AG04450 (cell line): ENCODE measurements at regions not wholly inside any gene's neighbourhood (a gene's known extent, or its start where the extent isn't known, plus 50 kb on each side); places are given as distances from the start of the nearest gene placed in this dataset.

ENCODE experiments used
- CTCF ChIA-PET: fragments of 300-600, 350-600 bp; formaldehyde crosslinking; extraction: SDS; loops from one replicate; lab custom pipeline; 2022; ENCODE audit warnings: antibody characterized with exemption, inconsistent platforms; lab: Charles Lee
- POLR2A ChIA-PET: fragments of 350-600 bp; formaldehyde crosslinking; extraction: SDS; loops from one replicate; lab custom pipeline; 2021; ENCODE audit warnings: antibody characterized with exemption, inconsistent platforms; lab: Yijun Ruan, JAX
- DNase-seq: peaks from one replicate; pipeline ENCODE4 v3.0.0-alpha.2; 2011; ENCODE audit warnings: low read depth, low spot score
- H3K27ac ChIP-seq: one replicate; pipeline ENCODE4 v1.5.1; 2012; ENCODE audit warnings: low read depth, low read length, control low read depth
- H3K27me3 ChIP-seq: one replicate; pipeline ENCODE4 v1.6.0; 2012; ENCODE audit warnings: low read length; ENCODE audit not compliant: control insufficient read depth, insufficient read depth
- H3K4me3 ChIP-seq: 2 replicates; pipeline ENCODE4 v1.5.1; 2011; ENCODE audit warnings: mild to moderate bottlenecking, low read depth, low read length, control low read depth
- H3K9me3 ChIP-seq: 2 replicates; pipeline ENCODE4 v1.5.1; 2012; ENCODE audit warnings: low read length; ENCODE audit not compliant: control insufficient read depth, insufficient read depth
- CTCF ChIP-seq: IDR thresholded peaks from 2 replicates; pipeline ENCODE4 v1.5.1; 2011; ENCODE audit warnings: low read depth, low read length, control low read depth, inconsistent platforms

- POLR2A ChIA-PET: no interaction called here
- TF ChIP-seq CTCF: no peak
- H3K9me3 ChIP-seq: peaks cover 93% of the 10 kb centered on the region
- CTCF ChIA-PET: no interaction called here
- H3K4me3 ChIP-seq: no peak overlapping the region
- DNase-seq: no peak
- H3K27me3 ChIP-seq: no peaks in the 10 kb centered on the region
- no peak overlapping the region for H3K27ac ChIP-seq
Observed at GRCh38 chr18:78730546-78730945, 249.1 kb upstream of the SALL3 start.

- H3K27ac ChIP-seq: no peak overlapping the region
- CTCF ChIA-PET: no interaction called here
- no peak overlapping the region for H3K4me3 ChIP-seq
- POLR2A ChIA-PET: no interaction called here
- no peaks in the 10 kb centered on the region for H3K27me3 ChIP-seq
- no peak for DNase-seq
- no peak for TF ChIP-seq CTCF
- H3K9me3 ChIP-seq: peaks cover 93% of the 10 kb centered on the region
Observed at GRCh38 chr18:78731016-78731397, 248.6 kb upstream of the SALL3 start.

- DNase-seq: no peak
- H3K27me3 ChIP-seq: no peaks in the 10 kb centered on the region
- ChIA-PET CTCF (no interaction called here), POLR2A (no interaction called here)
- H3K4me3 ChIP-seq: no peak overlapping the region
- H3K27ac ChIP-seq: no peak overlapping the region
- TF ChIP-seq CTCF: no peak
- H3K9me3 ChIP-seq: peaks cover 93% of the 10 kb centered on the region
Observed at GRCh38 chr18:78731398-78732032, 248.1 kb upstream of the SALL3 start.

- no peaks in the 10 kb centered on the region for H3K27me3 ChIP-seq
- no peak overlapping the region for H3K27ac ChIP-seq
- TF ChIP-seq CTCF: no peak
- no peak for DNase-seq
- peaks cover 91% of the 10 kb centered on the region for H3K9me3 ChIP-seq
- CTCF ChIA-PET: no interaction called here
- H3K4me3 ChIP-seq: no peak overlapping the region
- POLR2A ChIA-PET: no interaction called here
Observed at GRCh38 chr18:78732273-78733210, 247.1 kb upstream of the SALL3 start.
